ENCODE measurements at regions not wholly inside any gene's neighbourhood (a gene's known extent, or its start where the extent isn't known, plus 50 kb on each side); places are given as distances from the start of the nearest gene placed in this dataset.

DNA sequence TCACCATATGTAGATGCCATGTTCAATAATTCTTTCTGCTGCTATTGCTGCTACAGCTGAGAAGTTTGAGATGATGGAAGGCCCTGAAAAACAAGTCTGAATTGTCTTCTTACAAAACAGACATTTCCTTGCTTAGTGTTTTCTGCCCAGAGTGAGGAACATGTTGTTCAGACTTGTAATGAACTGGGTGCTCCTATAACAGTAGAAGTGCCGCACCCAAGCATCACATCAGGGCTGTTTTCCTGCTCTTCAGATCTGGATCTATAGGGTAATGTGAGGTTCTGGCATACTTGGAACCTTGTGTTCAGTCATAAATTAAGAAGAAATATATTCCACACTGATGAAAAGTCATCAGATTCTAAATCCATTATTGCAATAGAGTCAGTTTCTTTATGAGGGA, 171.9 kb upstream of the DIO2 start:
- TF ChIP-seq, protein P1, sequence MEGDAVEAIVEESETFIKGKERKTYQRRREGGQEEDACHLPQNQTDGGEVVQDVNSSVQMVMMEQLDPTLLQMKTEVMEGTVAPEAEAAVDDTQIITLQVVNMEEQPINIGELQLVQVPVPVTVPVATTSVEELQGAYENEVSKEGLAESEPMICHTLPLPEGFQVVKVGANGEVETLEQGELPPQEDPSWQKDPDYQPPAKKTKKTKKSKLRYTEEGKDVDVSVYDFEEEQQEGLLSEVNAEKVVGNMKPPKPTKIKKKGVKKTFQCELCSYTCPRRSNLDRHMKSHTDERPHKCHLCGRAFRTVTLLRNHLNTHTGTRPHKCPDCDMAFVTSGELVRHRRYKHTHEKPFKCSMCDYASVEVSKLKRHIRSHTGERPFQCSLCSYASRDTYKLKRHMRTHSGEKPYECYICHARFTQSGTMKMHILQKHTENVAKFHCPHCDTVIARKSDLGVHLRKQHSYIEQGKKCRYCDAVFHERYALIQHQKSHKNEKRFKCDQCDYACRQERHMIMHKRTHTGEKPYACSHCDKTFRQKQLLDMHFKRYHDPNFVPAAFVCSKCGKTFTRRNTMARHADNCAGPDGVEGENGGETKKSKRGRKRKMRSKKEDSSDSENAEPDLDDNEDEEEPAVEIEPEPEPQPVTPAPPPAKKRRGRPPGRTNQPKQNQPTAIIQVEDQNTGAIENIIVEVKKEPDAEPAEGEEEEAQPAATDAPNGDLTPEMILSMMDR (IDR thresholded peaks at IDR 0.05; ENCODE audit: low read depth, low read length, poor library complexity, severe bottlenecking) = no peak
- TF ChIP-seq EZH2phosphoT487 (IDR thresholded peaks at IDR 0.05; ENCODE audit: borderline replicate concordance, low read length) = no peak

All from DOHH2 (cell line).